ENCODE measurements at regions not wholly inside any gene's neighbourhood (a gene's known extent, or its start where the extent isn't known, plus 50 kb on each side); places are given as distances from the start of the nearest gene placed in this dataset.

GRCh38 chr2:83956991-83957390 lies 502.1 kb downstream of the SUCLG1 start:
- H4K20me1 ChIP-seq (ENCODE audit: control insufficient read depth, insufficient read depth): no peaks in the 10 kb centered on the region
- no peak for TF ChIP-seq ZBTB33 (IDR thresholded peaks at IDR 0.05)
- no peak for TF ChIP-seq ZBTB4 (CRISPR knock-in tag; IDR thresholded peaks at IDR 0.05)
- no peak for TF ChIP-seq CREB1 (IDR thresholded peaks at IDR 0.05; ENCODE audit: low read depth)
- TF ChIP-seq SUZ12 (IDR thresholded peaks at IDR 0.05; ENCODE audit: unreplicated experiment): no peak
- TF ChIP-seq ZBTB40 (IDR thresholded peaks at IDR 0.05; ENCODE audit: borderline replicate concordance): no peak
- FAIRE-seq: no peak
- WGBS (ENCODE audit: insufficient coverage, insufficient replicate concordance, low lambda C conversion rate, missing lambda C conversion rate): 19% methylated on average over 4 of the region's 4 CpGs
- in situ Hi-C loops (cut with MboI): no loop called here
- no peak overlapping the region for H3K27ac ChIP-seq (ENCODE audit: control insufficient read depth, insufficient read depth)
- H3K4me3 ChIP-seq: no peak overlapping the region
- no peaks in the 10 kb centered on the region for H3K36me3 ChIP-seq (ENCODE audit: control insufficient read depth in 2 of 2, insufficient read depth in 2 of 2, low read length in 1 of 2)
- CTCF ChIA-PET: interaction anchor here (1.3 kb wide), 1 partner anchor 16 kb away, joined by 3 read pairs; no protein-coding TSS in a partner anchor
- SMC1A ChIA-PET (ENCODE audit: uncharacterized antibody, unreplicated experiment): no interaction called here
- POLR2A ChIA-PET: no interaction called here
- H3K9ac ChIP-seq (ENCODE audit: control insufficient read depth, insufficient read depth, low read length): no peak overlapping the region
- no peak for ATAC-seq
- H3K79me2 ChIP-seq (ENCODE audit: control insufficient read depth, insufficient read depth, low read length): no peaks in the 10 kb centered on the region
- RAD21 ChIA-PET (ENCODE audit: unreplicated experiment): no interaction called here
- no TSS peak for BruUV-seq (replicated peaks)
- no peaks in the 10 kb centered on the region for H3K9me3 ChIP-seq (replicated peaks; ENCODE audit: control insufficient read depth, insufficient read depth, low read length)
- no peaks in the 10 kb centered on the region for H3K27me3 ChIP-seq (replicated peaks in 1 of 2; ENCODE audit: control insufficient read depth in 2 of 2, insufficient read depth in 2 of 2, low read length in 1 of 2)
- H3K4me1 ChIP-seq (ENCODE audit: control insufficient read depth, insufficient read depth, low read length): no peaks in the 10 kb centered on the region
- DNase-seq (ENCODE audit: low read depth, low spot score): no peak
- intact Hi-C loops (cut with micrococcal nuclease; ENCODE audit: unreplicated experiment): no loop called here
- H2AFZ ChIP-seq (ENCODE audit: control insufficient read depth, low read depth, low read length): no peak overlapping the region
- H3K4me2 ChIP-seq (ENCODE audit: control insufficient read depth, insufficient read depth): no peak overlapping the region
